Inferior parietal cortex (tissue), 1 donor: ENCODE measurements at regions not wholly inside any gene's neighbourhood (a gene's known extent, or its start where the extent isn't known, plus 50 kb on each side); places are given as distances from the start of the nearest gene placed in this dataset.
"Not testable (repeated sequence)": the region's sequence is repeated elsewhere in the genome, so short reads cannot be mapped to it uniquely, and the experiment has no call there.

Source experiments
- DNase-seq: peaks from one replicate; pipeline ENCODE4 v3.0.0-alpha.2; 2016; ENCODE audit errors: extremely low spot score

DNA sequence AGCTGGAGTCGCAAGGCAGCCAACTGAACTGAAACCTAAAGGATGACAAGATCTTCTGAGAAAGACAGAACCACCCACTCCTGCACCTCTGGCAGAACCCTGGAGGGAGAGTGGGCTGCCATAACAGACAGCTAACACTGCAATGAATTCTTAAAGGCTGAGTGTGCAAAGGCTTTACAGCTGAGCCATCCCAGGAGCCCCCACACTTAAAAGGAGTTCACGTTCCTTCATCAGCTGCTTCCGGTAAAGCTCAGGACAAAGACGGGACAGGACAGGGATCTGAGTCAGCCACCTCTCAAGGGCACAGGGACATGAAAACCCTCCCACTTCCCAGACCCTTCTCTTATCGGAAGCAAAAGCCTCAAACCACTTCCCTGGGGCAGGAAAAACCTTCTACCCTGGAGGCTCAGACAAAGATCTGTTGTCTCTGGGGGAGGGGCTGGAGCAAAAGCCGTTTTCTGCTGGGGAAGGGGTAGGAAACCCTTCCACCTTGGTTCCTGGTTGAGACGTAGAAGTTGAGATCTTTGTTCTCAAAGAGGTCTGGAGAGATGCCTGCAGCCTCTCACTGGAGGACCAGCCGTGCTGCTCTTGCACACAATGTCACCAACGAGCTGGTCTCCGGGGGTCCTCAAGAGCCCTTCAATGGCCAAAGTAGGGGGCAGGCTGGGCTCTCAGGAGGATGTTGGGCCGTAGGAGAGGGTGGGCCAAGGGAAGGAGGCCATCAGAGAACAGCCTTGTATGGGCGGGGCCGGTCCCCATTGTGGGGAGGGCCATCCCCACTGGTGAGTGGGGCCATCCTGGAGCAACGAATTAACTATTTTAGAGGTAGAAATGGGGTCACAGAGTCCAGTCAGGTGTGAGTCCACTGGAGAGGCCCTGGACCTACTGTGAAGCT, 452.4 kb downstream of the PTPRU start:
- DNase-seq = no peak

- no peak for DNase-seq
These were observed 451.4 kb downstream of the PTPRU start for GRCh38 chr1:29687601-29688244.

- no peak for DNase-seq
These were observed 450.8 kb downstream of the PTPRU start for GRCh38 chr1:29687166-29687565.

DNA sequence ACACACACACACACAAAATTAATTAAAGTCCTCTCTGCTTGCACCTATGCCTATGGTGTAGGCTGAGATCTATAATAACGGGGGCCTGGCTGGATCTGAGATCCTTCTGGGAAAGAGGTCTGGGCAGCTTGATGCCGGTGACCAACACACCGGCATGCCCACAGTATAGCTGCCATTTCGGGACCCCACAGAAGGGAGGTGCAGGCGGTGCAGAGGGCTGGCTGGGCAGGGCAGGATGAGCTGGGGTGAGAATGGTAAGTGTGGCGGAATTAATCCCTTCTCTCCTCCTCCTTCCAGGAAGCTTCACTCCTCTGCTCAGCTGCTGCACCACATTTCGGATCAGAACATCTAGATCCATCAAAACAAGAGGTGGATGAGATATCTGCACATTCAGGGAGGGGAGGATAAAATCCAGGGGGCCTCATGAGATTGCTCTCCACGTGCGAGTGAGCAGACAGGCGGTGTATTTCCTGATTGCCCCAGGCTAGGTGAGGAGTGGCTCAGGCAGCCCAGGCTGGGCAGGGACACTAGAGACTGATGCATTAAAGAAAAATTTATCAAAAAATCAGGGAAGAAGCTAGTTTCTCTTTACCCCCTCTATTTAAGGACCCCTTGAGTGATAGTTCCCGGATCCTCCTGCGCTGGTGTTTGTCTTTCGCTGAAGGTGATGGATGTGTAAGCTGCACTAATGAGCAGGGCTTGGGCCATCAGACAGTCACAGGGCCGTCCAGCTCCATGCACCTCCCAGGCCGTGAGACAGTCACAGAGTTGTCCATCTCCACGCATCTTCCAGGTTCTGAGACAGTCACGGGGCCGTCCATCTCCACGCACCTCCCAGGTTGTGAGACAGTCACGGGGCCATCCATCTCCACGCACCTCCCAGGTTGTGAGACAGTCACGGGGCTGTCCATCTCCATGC, 449.9 kb downstream of the PTPRU start:
- no peak for DNase-seq

GRCh38 chr1:29685387-29685786, 449.1 kb downstream of the PTPRU start:
- no peak for DNase-seq

GRCh38 chr1:29684141-29684540, 447.8 kb downstream of the PTPRU start:
- no peak for DNase-seq

- no peak for DNase-seq
These were observed 447.1 kb downstream of the PTPRU start for GRCh38 chr1:29683472-29683871.

DNA sequence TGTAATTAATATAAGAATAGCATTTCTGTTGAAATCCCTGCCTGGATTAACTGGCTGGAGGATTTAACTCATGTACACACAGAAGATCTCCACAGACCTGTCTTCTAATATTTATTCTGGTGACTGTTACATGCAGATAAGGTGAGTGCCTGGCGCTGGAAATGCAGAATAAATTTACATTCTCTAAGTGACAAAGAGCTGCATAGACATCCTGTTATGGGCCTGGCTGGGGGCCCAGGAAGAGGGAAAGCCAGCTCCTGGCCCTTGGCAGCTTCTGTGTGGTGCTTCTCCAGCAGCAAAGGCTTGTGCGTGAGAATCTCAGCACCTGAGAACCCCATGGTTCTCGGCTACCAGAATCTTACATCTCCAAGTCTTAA, 446.6 kb downstream of the PTPRU start:
- DNase-seq = no peak

GRCh38 chr1:29682171-29682918, 446.0 kb downstream of the PTPRU start:
- no peak for DNase-seq

- DNase-seq = not testable (repeated sequence)
These were observed 445.1 kb downstream of the PTPRU start for GRCh38 chr1:29681416-29681815.

GRCh38 chr1:29679828-29680558, 443.7 kb downstream of the PTPRU start:
- DNase-seq = no peak

GRCh38 chr1:29679316-29679715, 443.0 kb downstream of the PTPRU start:
- no peak for DNase-seq

GRCh38 chr1:29677028-29678024, 441.0 kb downstream of the PTPRU start:
- DNase-seq = no peak

- DNase-seq = no peak
These were observed 440.2 kb downstream of the PTPRU start for GRCh38 chr1:29676496-29676895.

- DNase-seq = no peak
These were observed 439.4 kb downstream of the PTPRU start for GRCh38 chr1:29675481-29676263.

DNA sequence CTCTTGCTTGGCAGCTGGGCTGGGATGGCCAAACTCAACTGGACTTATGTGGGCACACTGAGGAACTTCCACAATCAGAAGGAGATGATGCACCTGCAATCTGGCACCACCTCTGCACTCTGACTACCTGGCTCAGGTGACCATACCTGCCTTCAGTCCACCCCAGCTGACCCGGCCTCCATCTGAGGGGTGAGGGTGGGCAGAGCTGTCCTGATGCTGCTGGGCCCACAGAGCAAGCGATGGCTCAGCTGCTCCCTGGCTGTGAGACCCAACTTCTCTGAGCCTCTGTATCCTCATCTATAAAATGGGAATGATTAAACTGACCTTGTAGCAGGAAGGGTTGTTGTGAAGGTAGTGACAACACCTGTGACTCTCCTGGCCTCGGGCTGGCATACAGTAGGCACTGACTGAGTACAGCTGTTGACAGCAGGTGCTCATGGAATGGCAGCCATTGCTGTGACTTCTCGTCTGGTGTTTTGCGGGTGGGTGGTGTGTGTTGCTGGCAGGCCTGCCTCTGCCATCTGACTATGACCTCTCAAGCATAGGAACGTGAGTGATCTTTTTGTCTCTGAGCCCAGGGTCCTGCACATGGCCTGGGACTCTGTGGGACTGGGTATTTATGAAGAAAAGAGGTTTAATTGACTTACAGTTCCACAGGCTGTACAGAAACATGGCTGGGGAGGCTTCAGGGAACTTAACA, 438.5 kb downstream of the PTPRU start:
- no peak for DNase-seq

DNA sequence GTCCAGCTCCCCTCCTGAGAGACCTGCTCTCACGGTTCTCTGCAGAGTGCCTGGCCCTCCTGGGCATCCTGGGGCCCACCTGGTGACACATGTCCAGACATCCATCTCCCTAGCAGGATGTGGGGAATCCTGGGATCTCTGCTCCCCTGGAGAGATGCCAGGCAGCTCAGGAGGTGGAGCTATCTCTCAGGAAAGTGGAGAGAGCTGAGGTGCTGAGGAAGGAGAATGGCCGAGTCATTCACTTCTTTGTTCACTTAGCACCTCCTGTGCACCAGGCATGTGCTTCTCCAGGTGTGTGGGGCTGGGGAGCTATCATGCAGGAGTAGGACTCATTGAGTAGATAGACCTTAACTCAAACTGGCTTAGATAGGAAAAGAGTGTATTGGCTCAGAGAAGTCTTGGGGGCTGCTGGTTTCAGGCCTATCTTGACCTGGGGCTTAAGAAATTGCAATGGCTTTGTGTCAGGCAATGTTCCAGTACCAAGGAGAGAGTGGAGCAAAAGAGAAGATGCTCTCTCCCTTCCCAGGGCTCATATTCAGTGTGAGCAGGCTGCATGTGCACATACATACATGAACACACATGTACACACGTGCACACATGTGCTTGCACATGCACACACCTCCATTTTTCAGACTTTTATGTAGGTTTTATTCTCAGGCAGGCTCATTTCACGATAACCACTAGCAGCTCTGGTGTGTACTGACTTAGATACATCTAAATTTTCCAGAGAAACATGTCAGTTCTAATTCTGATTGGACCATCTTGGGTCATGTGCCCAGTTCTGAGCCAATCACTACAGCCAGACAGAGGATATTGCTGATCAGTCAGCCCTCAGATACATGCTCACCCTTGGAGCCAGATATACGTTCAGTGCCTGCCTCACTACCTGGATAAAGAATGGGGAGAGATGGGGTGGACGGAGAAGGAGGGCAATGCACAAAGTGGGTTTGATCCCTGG, 437.6 kb downstream of the PTPRU start:
- no peak for DNase-seq
